Ascending aorta (tissue), 2 donors: ENCODE measurements at regions not wholly inside any gene's neighbourhood (a gene's known extent, or its start where the extent isn't known, plus 50 kb on each side); places are given as distances from the start of the nearest gene placed in this dataset.

Experiments
- DNase-seq, 2 donors: peaks; one replicate each; pipeline ENCODE4 v3.0.0-alpha.2; 2019; ENCODE audit warnings: low spot score in 2 of 2
- H3K27ac ChIP-seq, 2 donors: fragments of 200-600 bp; sonication (generic); one replicate each; pipeline ENCODE4 v1.5.1; 2016 to 2017; ENCODE audit warnings: mild to moderate bottlenecking in 1 of 2
- H3K27me3 ChIP-seq: fragments of 200-600 bp; sonication (generic); one replicate; pipeline ENCODE4 v1.5.1; 2017
- H3K36me3 ChIP-seq, 2 donors: fragments of 200-600 bp; sonication (generic); one replicate each; pipeline ENCODE4 v1.5.1; 2016
- H3K4me1 ChIP-seq, 2 donors: fragments of 200-600 bp; sonication (generic); one replicate each; pipeline ENCODE4 v1.5.1; 2016 to 2017; ENCODE audit warnings: mild to moderate bottlenecking in 1 of 2
- H3K4me3 ChIP-seq, 2 donors: fragments of 200-600 bp; sonication (generic); one replicate each; pipeline ENCODE4 v1.5.1; 2016 to 2017; ENCODE audit warnings: mild to moderate bottlenecking in 1 of 2
- H3K9me3 ChIP-seq, 2 donors: fragments of 200-600 bp; sonication (generic); one replicate each; pipeline ENCODE4 v1.5.1; 2016
- intact Hi-C: fragments of 100-400 bp; cut with DNase I; formaldehyde crosslinking; loops from one replicate; pipeline ENCODE4 v1.15.1; 2023
- TF ChIP-seq, protein P1 (sequence below), 3 experiments: fragments of 200-600 bp in 2 of 3; fragments of 450-650 bp in 1 of 3; sonication (generic) in 2 of 3; IDR thresholded peaks; one replicate each; pipeline ENCODE4 v1.5.1; 2016 to 2019; ENCODE audit warnings: antibody characterized with exemption in 3 of 3, mild to moderate bottlenecking in 1 of 3, moderate library complexity in 1 of 3

DNA sequence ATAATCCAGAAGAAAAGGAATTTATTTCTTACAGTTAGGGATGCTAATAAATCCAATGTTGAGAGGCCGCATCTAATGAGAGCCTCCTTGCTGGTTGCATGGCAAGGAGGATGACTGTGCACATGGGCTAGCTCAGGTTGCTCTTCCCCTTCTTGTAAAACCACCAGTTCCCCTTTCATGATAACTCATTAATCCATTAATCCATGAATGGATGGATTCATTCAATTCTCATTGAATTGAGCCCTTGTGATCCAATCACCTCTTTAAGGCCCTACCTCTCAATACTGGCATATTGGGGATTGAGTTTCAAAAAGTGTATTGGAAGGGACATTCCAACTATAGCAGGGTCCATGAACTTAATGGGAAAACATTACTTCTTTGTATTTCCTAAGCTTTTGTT, 149.5 kb downstream of the BMP2 start:
- Histone ChIP-seq H3K4me3 (no peak overlapping the region), H3K27me3 (no peaks in the 10 kb centered on the region), H3K27ac (no peak overlapping the region), H3K36me3 (no peaks in the 10 kb centered on the region), H3K4me1 (no peaks in the 10 kb centered on the region), H3K9me3 (no peaks in the 10 kb centered on the region)
- intact Hi-C loops = no loop called here
- TF ChIP-seq, protein P1, sequence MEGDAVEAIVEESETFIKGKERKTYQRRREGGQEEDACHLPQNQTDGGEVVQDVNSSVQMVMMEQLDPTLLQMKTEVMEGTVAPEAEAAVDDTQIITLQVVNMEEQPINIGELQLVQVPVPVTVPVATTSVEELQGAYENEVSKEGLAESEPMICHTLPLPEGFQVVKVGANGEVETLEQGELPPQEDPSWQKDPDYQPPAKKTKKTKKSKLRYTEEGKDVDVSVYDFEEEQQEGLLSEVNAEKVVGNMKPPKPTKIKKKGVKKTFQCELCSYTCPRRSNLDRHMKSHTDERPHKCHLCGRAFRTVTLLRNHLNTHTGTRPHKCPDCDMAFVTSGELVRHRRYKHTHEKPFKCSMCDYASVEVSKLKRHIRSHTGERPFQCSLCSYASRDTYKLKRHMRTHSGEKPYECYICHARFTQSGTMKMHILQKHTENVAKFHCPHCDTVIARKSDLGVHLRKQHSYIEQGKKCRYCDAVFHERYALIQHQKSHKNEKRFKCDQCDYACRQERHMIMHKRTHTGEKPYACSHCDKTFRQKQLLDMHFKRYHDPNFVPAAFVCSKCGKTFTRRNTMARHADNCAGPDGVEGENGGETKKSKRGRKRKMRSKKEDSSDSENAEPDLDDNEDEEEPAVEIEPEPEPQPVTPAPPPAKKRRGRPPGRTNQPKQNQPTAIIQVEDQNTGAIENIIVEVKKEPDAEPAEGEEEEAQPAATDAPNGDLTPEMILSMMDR (IDR thresholded peaks at IDR 0.05) = no peak
- DNase-seq = no peak

DNA sequence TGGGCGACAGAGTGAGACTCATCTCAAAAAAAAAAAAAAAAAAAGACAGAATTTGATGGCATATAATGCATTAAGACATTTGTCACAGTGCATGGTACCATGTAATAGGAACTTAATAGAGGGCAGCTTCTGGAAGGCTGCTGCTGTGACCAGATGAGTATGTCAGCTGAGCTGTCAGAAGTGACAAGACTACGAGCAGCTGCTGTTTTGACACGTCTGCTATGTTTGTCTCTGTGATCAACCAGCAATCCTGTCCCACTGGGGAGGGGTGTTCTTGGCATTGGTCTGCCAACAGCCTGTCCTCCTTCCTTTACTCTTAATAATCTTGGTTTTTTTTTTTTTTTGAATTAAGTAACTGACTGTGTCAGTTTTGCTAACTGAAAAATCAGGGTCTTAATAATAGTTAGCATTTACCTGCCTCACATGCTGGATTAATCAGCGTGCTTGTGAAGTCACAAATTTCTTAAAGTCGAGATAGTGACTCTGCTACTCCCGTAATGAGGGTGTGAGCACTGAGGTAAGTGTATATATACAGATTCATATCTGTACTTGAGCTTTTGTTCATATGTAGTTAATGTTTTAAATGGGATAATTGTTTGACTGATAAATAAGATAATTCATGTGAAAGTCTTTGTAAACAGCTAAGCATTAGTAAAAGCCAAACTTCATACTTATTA, 152.4 kb downstream of the BMP2 start:
- DNase-seq = no peak
- no peaks in the 10 kb centered on the region for H3K9me3 ChIP-seq
- intact Hi-C loops = no loop called here
- H3K4me1 ChIP-seq = no peaks in the 10 kb centered on the region
- H3K27ac ChIP-seq = no peak overlapping the region
- no peaks in the 10 kb centered on the region for H3K36me3 ChIP-seq
- TF ChIP-seq, protein P1 (IDR thresholded peaks at IDR 0.05) = no peak
- no peak overlapping the region for H3K4me3 ChIP-seq
- no peaks in the 10 kb centered on the region for H3K27me3 ChIP-seq

DNA sequence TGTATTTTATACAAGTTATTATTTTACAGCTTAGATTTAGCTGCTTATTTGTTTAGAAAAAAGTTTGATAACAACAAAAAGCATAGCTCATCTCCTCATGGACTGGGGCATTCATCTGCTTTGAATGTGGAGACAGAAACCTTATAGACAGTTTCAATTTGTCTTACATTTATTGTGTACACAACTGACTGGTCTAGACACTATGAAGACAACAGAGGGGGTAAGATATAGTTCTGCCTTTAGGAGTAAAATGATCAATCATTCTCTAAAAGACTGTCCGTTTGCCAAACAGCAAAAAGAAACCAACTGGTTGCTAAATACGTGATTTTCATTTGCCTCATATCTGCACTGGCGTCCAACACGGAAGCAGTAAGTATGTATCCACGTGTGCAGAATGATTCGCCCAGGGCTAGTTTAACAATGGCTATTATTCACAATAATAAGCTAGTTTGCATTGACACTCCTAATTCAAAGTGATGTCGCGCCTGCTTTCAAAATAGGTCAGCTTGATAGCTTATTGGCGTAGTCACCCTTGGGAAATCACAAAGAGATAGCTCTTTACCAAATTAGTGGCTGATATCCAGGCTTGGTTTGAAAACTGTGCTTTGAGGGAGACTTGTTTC, 153.6 kb downstream of the BMP2 start:
- H3K4me3 ChIP-seq = no peak overlapping the region
- H3K27me3 ChIP-seq = no peaks in the 10 kb centered on the region
- H3K4me1 ChIP-seq = no peaks in the 10 kb centered on the region
- H3K36me3 ChIP-seq = no peaks in the 10 kb centered on the region
- intact Hi-C loops = no loop called here
- TF ChIP-seq, protein P1 (IDR thresholded peaks at IDR 0.05) = no peak
- no peak overlapping the region for H3K27ac ChIP-seq
- DNase-seq = no peak
- H3K9me3 ChIP-seq = no peaks in the 10 kb centered on the region

DNA sequence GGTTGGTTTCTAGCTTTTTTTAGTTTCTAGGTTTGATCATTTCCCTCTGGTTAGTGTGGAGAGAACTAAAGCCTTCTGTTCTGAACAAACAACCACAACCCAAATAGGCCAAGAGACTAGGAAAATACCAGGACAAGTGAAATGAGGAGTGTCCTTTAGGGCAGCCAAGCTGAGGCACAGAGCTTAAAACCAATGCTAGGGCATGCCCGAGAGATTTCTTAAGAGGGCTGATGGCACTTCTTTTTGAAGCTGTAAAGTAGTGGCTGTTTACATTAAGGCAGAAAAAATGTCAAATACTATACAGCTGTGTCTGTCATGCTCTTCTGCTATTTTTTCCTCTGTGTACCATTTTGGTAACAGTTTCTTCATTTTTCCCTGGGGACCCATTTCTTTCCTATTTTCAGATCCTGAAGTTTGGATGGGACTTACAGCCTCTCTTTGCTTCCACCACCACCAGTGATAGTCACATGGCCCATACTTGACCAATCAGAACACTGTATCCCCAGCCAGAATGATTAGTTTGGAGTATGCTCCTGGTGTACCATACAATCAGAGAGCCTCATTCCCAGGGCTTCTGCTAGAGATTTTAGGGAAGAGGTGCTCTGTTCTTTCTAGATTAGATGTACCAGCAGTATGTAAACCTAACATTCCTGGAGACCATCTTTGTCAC, 154.4 kb downstream of the BMP2 start:
- H3K4me1 ChIP-seq = no peaks in the 10 kb centered on the region
- H3K27ac ChIP-seq = no peak overlapping the region
- intact Hi-C loops = no loop called here
- H3K4me3 ChIP-seq = no peak overlapping the region
- no peak for DNase-seq
- no peaks in the 10 kb centered on the region for H3K36me3 ChIP-seq
- TF ChIP-seq, protein P1 (IDR thresholded peaks at IDR 0.05) = no peak
- no peaks in the 10 kb centered on the region for H3K9me3 ChIP-seq
- H3K27me3 ChIP-seq = no peaks in the 10 kb centered on the region

DNA sequence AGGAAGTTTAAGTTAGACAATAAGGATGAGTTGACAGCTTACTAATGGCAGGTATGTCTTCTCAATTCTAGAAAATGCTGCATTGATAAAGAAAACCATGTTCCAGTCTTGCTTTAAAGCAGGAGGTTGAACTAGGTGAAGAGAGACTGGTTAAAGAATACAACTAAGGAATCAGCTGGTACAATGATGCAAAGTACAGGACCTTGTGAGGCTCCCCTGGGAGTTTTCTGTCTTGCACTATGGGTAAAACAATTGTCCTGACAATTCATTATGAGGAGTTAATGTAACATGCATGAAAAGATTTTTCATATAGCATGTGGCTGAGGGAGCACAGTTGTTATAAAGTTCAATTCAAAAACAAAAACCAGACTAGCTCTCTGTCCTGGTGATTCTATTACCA, 157.2 kb downstream of the BMP2 start:
- no peak overlapping the region for H3K4me3 ChIP-seq
- H3K27me3 ChIP-seq = no peaks in the 10 kb centered on the region
- TF ChIP-seq, protein P1 (IDR thresholded peaks at IDR 0.05) = no peak
- H3K36me3 ChIP-seq = no peaks in the 10 kb centered on the region
- no peaks in the 10 kb centered on the region for H3K4me1 ChIP-seq
- no peak overlapping the region for H3K27ac ChIP-seq
- intact Hi-C loops = no loop called here
- no peak for DNase-seq
- no peaks in the 10 kb centered on the region for H3K9me3 ChIP-seq
